K562 (cell line): ENCODE measurements at regions not wholly inside any gene's neighbourhood (a gene's known extent, or its start where the extent isn't known, plus 50 kb on each side); places are given as distances from the start of the nearest gene placed in this dataset.
"Not testable (repeated sequence)": the region's sequence is repeated elsewhere in the genome, so short reads cannot be mapped to it uniquely, and the experiment has no call there.

Source experiments
- FOSL1 ChIP-seq: fragments of 200-800 bp; sonication (Bioruptor generic); conservative IDR thresholded peaks from 2 replicates; pipeline ENCODE4 v1.6.1; 2016; ENCODE audit warnings: missing genetic modification characterization, missing compliant biosample characterization
- MTA3 ChIP-seq: fragments of 450-650 bp; formaldehyde crosslinking; IDR thresholded peaks from 2 replicates; pipeline ENCODE4 v1.6.1; 2017; ENCODE audit warnings: mild to moderate bottlenecking, borderline replicate concordance
- RNF2 ChIP-seq: sonication (generic); IDR thresholded peaks from 2 replicates; pipeline ENCODE4 v1.6.1; 2016
- ZNF24 ChIP-seq: fragments of 450-650 bp; IDR thresholded peaks from 2 replicates; pipeline ENCODE4 v1.6.1; 2016
- ZNF3 ChIP-seq: fragments of 250-450 bp; sonication (Bioruptor Pico); IDR thresholded peaks from 2 replicates; pipeline ENCODE4 v1.5.0; 2021; ENCODE audit warnings: mild to moderate bottlenecking, moderate library complexity
- TF ChIP-seq, protein P1 (sequence below), 3 experiments: IDR thresholded peaks in 2 of 3; conservative IDR thresholded peaks in 1 of 3; 2 replicates each; pipeline ENCODE4 v1.5.1; 2011 to 2012; ENCODE audit warnings: low read length in 3 of 3, mild to moderate bottlenecking in 3 of 3, control low read depth in 2 of 3, improper control_type of control experiment in 1 of 3, inconsistent platforms in 1 of 3, low read depth in 1 of 3, mixed read lengths in 1 of 3, moderate library complexity in 1 of 3; ENCODE audit not compliant: insufficient read depth in 2 of 3

DNA sequence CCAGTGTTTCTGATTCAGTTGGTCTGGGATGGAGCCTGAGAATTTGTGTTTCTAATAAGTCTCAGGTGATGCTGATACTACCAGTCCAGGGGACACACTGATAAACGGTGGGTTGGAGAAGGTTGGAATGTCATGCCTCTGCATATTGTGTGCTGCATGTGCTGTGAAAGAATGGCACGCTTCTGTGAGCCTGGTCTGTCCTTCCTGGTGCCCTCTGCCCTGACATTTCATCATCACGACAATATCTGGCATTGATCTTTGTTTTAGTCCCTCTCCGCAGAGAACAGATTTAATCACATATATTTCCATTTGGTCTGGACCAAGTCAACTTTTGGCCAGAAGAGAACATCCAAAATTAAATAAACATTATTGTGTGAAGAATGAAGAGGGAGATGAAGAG lies 207.0 kb downstream of the BCL2L11 start:
- not testable (repeated sequence) for TF ChIP-seq ZNF3; FOSL1 (tag); ZNF24; RNF2; MTA3
- TF ChIP-seq, protein P1, sequence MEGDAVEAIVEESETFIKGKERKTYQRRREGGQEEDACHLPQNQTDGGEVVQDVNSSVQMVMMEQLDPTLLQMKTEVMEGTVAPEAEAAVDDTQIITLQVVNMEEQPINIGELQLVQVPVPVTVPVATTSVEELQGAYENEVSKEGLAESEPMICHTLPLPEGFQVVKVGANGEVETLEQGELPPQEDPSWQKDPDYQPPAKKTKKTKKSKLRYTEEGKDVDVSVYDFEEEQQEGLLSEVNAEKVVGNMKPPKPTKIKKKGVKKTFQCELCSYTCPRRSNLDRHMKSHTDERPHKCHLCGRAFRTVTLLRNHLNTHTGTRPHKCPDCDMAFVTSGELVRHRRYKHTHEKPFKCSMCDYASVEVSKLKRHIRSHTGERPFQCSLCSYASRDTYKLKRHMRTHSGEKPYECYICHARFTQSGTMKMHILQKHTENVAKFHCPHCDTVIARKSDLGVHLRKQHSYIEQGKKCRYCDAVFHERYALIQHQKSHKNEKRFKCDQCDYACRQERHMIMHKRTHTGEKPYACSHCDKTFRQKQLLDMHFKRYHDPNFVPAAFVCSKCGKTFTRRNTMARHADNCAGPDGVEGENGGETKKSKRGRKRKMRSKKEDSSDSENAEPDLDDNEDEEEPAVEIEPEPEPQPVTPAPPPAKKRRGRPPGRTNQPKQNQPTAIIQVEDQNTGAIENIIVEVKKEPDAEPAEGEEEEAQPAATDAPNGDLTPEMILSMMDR (IDR thresholded peaks at IDR 0.05 in 2 of 3, conservative IDR thresholded peaks at IDR 0.05 in 1 of 3; ENCODE audit: insufficient read depth in 2 of 3, low read depth in 1 of 3, low read length in 3 of 3), result not testable (repeated sequence)
